HG03575 (cell line): ENCODE measurements at regions not wholly inside any gene's neighbourhood (a gene's known extent, or its start where the extent isn't known, plus 50 kb on each side); places are given as distances from the start of the nearest gene placed in this dataset.
"Not testable (repeated sequence)": the region's sequence is repeated elsewhere in the genome, so short reads cannot be mapped to it uniquely, and the experiment has no call there.

ENCODE experiments used
- ATAC-seq: cut with Tn5 transposase; IDR thresholded peaks from one replicate; pipeline ENCODE4 v1.9.1; 2021; ENCODE audit not compliant: unreplicated experiment, insufficient number of reproducible peaks, low FRiP score; ENCODE audit errors: extremely low read depth

- no peak for ATAC-seq
These were observed 232.1 kb downstream of the C11orf87 start for GRCh38 chr11:109654091-109654490.

- ATAC-seq: no peak
These were observed 236.2 kb downstream of the C11orf87 start for GRCh38 chr11:109658190-109658589.

GRCh38 chr11:109667719-109668118 lies 245.7 kb downstream of the C11orf87 start:
- ATAC-seq: no peak

GRCh38 chr11:109668973-109669634 lies 247.1 kb downstream of the C11orf87 start:
- no peak for ATAC-seq

GRCh38 chr11:109677231-109677630 lies 255.2 kb downstream of the C11orf87 start:
- no peak for ATAC-seq

- no peak for ATAC-seq
These were observed 255.9 kb downstream of the C11orf87 start for GRCh38 chr11:109677876-109678275.

- ATAC-seq: no peak
These were observed 258.1 kb downstream of the C11orf87 start for GRCh38 chr11:109680127-109680526.

- ATAC-seq: not testable (repeated sequence)
These were observed 260.8 kb downstream of the C11orf87 start for GRCh38 chr11:109682788-109683187.

GRCh38 chr11:109695696-109696095 lies 273.7 kb downstream of the C11orf87 start:
- ATAC-seq: no peak

GRCh38 chr11:109696191-109696897 lies 274.4 kb downstream of the C11orf87 start:
- no peak for ATAC-seq

- ATAC-seq: peak; percentile 96
These were observed 275.3 kb downstream of the C11orf87 start for GRCh38 chr11:109697140-109697843.

- ATAC-seq: no peak
These were observed 276.2 kb downstream of the C11orf87 start for GRCh38 chr11:109698237-109698636.

GRCh38 chr11:109704432-109704831 lies 282.4 kb downstream of the C11orf87 start:
- no peak for ATAC-seq

- no peak for ATAC-seq
These were observed 285.0 kb downstream of the C11orf87 start for GRCh38 chr11:109706945-109707344.

- no peak for ATAC-seq
These were observed 285.4 kb downstream of the C11orf87 start for GRCh38 chr11:109707411-109707810.

- no peak for ATAC-seq
These were observed 286.2 kb downstream of the C11orf87 start for GRCh38 chr11:109708184-109708583.

GRCh38 chr11:109714444-109714843 lies 292.5 kb downstream of the C11orf87 start:
- not testable (repeated sequence) for ATAC-seq

GRCh38 chr11:109715424-109715823 lies 293.4 kb downstream of the C11orf87 start:
- ATAC-seq: not testable (repeated sequence)

GRCh38 chr11:109726061-109726460 lies 304.1 kb downstream of the C11orf87 start:
- ATAC-seq: no peak

- ATAC-seq: no peak
These were observed 306.1 kb downstream of the C11orf87 start for GRCh38 chr11:109728056-109728455.
